K562 (cell line): ENCODE measurements at regions not wholly inside any gene's neighbourhood (a gene's known extent, or its start where the extent isn't known, plus 50 kb on each side); places are given as distances from the start of the nearest gene placed in this dataset.

Source experiments
- ATAC-seq: fragments of 200-7000 bp; cut with Tn5 transposase; 3 replicates; pipeline ENCODE4 v1.9.1; 2020; ENCODE audit warnings: moderate library complexity
- BruUV-seq: library from RNA; stranded (reverse); fragments of 400-500 nt; replicated peaks from 2 replicates; lab custom pipeline; 2021; lab: Mats Ljungman, UMichigan
- CTCF ChIA-PET: fragments of 300-600 bp; formaldehyde crosslinking; extraction: SDS; loops from one replicate; lab custom pipeline; 2021; ENCODE audit warnings: low intra/inter-chr PET ratio; lab: Yijun Ruan, JAX
- POLR2A ChIA-PET: fragments of 300-600, 350-650 bp; sonication (Branson Sonifier 250); formaldehyde crosslinking; extraction: SDS; loops from one replicate; lab custom pipeline; 2021; ENCODE audit warnings: antibody characterized with exemption, inconsistent platforms; lab: Yijun Ruan, JAX
- DNase-seq, 4 experiments: peaks; one replicate each; pipeline versions ENCODE4 v3.0.0 to v3.0.0-alpha.2; 2011 to 2018; ENCODE audit warnings: low spot score in 3 of 4, mixed read lengths in 3 of 4; ENCODE audit errors: extremely low read depth in 1 of 4
- FAIRE-seq: peaks from 2 replicates; lab custom pipeline; 2011; peaks lifted over from hg19 to GRCh38; lab: Jason Lieb, UNC
- H2AFZ ChIP-seq: 2 replicates; pipeline ENCODE4 v1.6.0; 2011; ENCODE audit warnings: low read depth, low read length, control low read depth, inconsistent platforms
- H3K27ac ChIP-seq: fragments of 200-600 bp; 3 replicates; pipeline ENCODE4 v1.8.0; 2011; ENCODE audit warnings: low read depth, mild to moderate bottlenecking, control low read depth, inconsistent platforms, low read length, moderate library complexity, mixed read lengths; ENCODE audit errors: extremely low read depth
- H3K27me3 ChIP-seq, 2 experiments: fragments of 300-600 bp in 1 of 2; 2 replicates in 1 of 2; 3 replicates in 1 of 2; pipeline versions ENCODE4 v1.6.0 to v1.8.0; 2011; ENCODE audit warnings: inconsistent platforms in 2 of 2, low read length in 2 of 2, mild to moderate bottlenecking in 1 of 2, mixed read lengths in 1 of 2, moderate library complexity in 1 of 2; ENCODE audit not compliant: control insufficient read depth in 2 of 2, insufficient read depth in 2 of 2
- H3K36me3 ChIP-seq: fragments of 300-600 bp; 3 replicates; pipeline ENCODE4 v1.8.0; 2011; ENCODE audit warnings: mild to moderate bottlenecking, low read length, inconsistent platforms; ENCODE audit not compliant: control insufficient read depth, insufficient read depth
- H3K4me1 ChIP-seq, 2 experiments: fragments of 200-600 bp in 1 of 2; replicated peaks in 1 of 2; 2 replicates in 1 of 2; 3 replicates in 1 of 2; pipeline versions ENCODE4 v1.5.1 to v1.8.0; 2011; ENCODE audit warnings: inconsistent platforms in 2 of 2, low read length in 2 of 2, mild to moderate bottlenecking in 1 of 2, mixed read lengths in 1 of 2, moderate library complexity in 1 of 2; ENCODE audit not compliant: control insufficient read depth in 2 of 2, insufficient read depth in 2 of 2
- H3K4me2 ChIP-seq: 2 replicates; pipeline ENCODE4 v1.6.1; 2011; ENCODE audit warnings: low read length, control low read depth, inconsistent platforms, mixed read lengths; ENCODE audit not compliant: insufficient read depth
- H3K4me3 ChIP-seq: fragments of 200-600 bp; sonication (generic), shearing (Covaris generic); 2 replicates; pipeline ENCODE4 v1.5.1; 2016; ENCODE audit warnings: control low read depth, inconsistent platforms
- H3K79me2 ChIP-seq: fragments of 200-600 bp; 3 replicates; pipeline ENCODE4 v1.8.0; 2011; ENCODE audit warnings: low read length, inconsistent platforms; ENCODE audit not compliant: control insufficient read depth, insufficient read depth
- H3K9ac ChIP-seq, 2 experiments: 2 replicates each; pipeline versions ENCODE4 v1.6.0 to v1.6.1; 2011; ENCODE audit warnings: low read depth in 2 of 2, low read length in 2 of 2, control low read depth in 1 of 2, inconsistent platforms in 1 of 2, mild to moderate bottlenecking in 1 of 2, mixed read lengths in 1 of 2; ENCODE audit not compliant: insufficient read depth in 1 of 2
- H3K9me1 ChIP-seq: one replicate; pipeline ENCODE4 v1.6.0; 2011; ENCODE audit warnings: inconsistent platforms, mild to moderate bottlenecking, low read length, moderate library complexity; ENCODE audit not compliant: control insufficient read depth, insufficient read depth
- H3K9me3 ChIP-seq: replicated peaks from 2 replicates; pipeline ENCODE4 v1.5.1; 2011; ENCODE audit warnings: low read depth, low read length, inconsistent platforms; ENCODE audit not compliant: control insufficient read depth, insufficient read depth
- H4K20me1 ChIP-seq: replicated peaks from 2 replicates; pipeline ENCODE4 v1.6.1; 2011; ENCODE audit warnings: low read length, inconsistent platforms, mixed read lengths; ENCODE audit not compliant: control insufficient read depth, insufficient read depth
- BRD4 ChIP-seq: fragments of 200-600 bp; sonication (generic); IDR thresholded peaks from 2 replicates; pipeline ENCODE4 v1.6.1; 2017; ENCODE audit warnings: inconsistent platforms
- CBFB ChIP-seq: sonication (generic); formaldehyde crosslinking; IDR thresholded peaks from 2 replicates; pipeline ENCODE4 v1.4.0; 2020; ENCODE audit warnings: mild to moderate bottlenecking, missing genetic modification reagents
- FOS ChIP-seq: IDR thresholded peaks from 3 replicates; pipeline ENCODE4 v1.6.1; 2011; ENCODE audit not compliant: insufficient read length; ENCODE audit errors: extremely low read depth
- MAFF ChIP-seq: IDR thresholded peaks from 2 replicates; pipeline ENCODE4 v1.6.1; 2012; ENCODE audit warnings: low read length, improper control_type of control experiment
- NR1H2 ChIP-seq: sonication (generic); formaldehyde crosslinking; IDR thresholded peaks from 2 replicates; pipeline ENCODE4 v1.4.0; 2020; ENCODE audit warnings: mild to moderate bottlenecking, missing genetic modification reagents
- PRMT5 ChIP-seq: sonication (generic); formaldehyde crosslinking; IDR thresholded peaks from 2 replicates; pipeline ENCODE4 v1.5.0; 2020; ENCODE audit warnings: missing genetic modification reagents
- RBM22 ChIP-seq: fragments of 200-400 bp; formaldehyde crosslinking; IDR thresholded peaks from 2 replicates; pipeline ENCODE4 v1.6.1; 2018; ENCODE audit warnings: low read length, low read depth; ENCODE audit not compliant: poor library complexity, severe bottlenecking
- SMAD4 ChIP-seq: fragments of 250-450 bp; sonication (Bioruptor Pico); conservative IDR thresholded peaks from 2 replicates; pipeline ENCODE4 v1.8.0; 2021; ENCODE audit warnings: inconsistent platforms, mild to moderate bottlenecking, moderate library complexity
- TAF15 ChIP-seq: fragments of 200-400 bp; formaldehyde crosslinking; IDR thresholded peaks from 2 replicates; pipeline ENCODE4 v1.6.1; 2017; ENCODE audit warnings: mild to moderate bottlenecking, low read depth, low read length, moderate library complexity
- U2AF1 ChIP-seq: fragments of 200-400 bp; formaldehyde crosslinking; optimal IDR thresholded peaks from 2 replicates; pipeline ENCODE3; 2017; ENCODE audit warnings: mild to moderate bottlenecking, low read depth, low read length, moderate library complexity
- WGBS: fragments of 100-300 bp; shearing (Covaris generic); methylation state at CpG from one replicate; pipeline ENCODE4 v1.1.6; 2016; ENCODE audit warnings: low coverage, mixed read lengths; ENCODE audit not compliant: insufficient coverage; ENCODE audit errors: missing lambda C conversion rate; 5-methylcytosine and 5-hydroxymethylcytosine counted together
- in situ Hi-C: fragments of 300-500 bp; cut with MboI; formaldehyde crosslinking; loops from 4 replicates; pipeline ENCODE4 v1.15.0; 2018; ENCODE audit warnings: inconsistent platforms, mixed read lengths
- intact Hi-C: fragments of 100-400 bp; cut with micrococcal nuclease; formaldehyde crosslinking; loops from 2 replicates; pipeline ENCODE4 v1.14.2; 2022
- TF ChIP-seq, protein P1 (sequence below), 2 experiments: IDR thresholded peaks in 1 of 2; conservative IDR thresholded peaks in 1 of 2; 2 replicates each; pipeline ENCODE4 v1.6.1; 2016; ENCODE audit warnings: low read depth in 2 of 2, mild to moderate bottlenecking in 1 of 2, missing compliant biosample characterization in 1 of 2, missing genetic modification characterization in 1 of 2, moderate library complexity in 1 of 2

GRCh38 chrX:9222299-9222698 lies 188.4 kb upstream of the FAM9B start:
- Histone ChIP-seq H3K27me3 (peaks cover 0 to 15% of the 10 kb centered on the region in 2 experiments; a peak in 2 of 5 replicates), H3K36me3 (no peaks in the 10 kb centered on the region), H2AFZ (no peak overlapping the region), H3K27ac (no peak overlapping the region), H3K4me2 (no peak overlapping the region), H3K9me1 (no peaks in the 10 kb centered on the region), H3K4me1 (no peaks in the 10 kb centered on the region), H3K4me3 (no peak overlapping the region), H3K9me3 (no peaks in the 10 kb centered on the region), H3K79me2 (no peaks in the 10 kb centered on the region), H4K20me1 (no peaks in the 10 kb centered on the region), H3K9ac (no peak overlapping the region)
- in situ Hi-C loops, result no loop called here
- FAIRE-seq, result no peak
- no peak for ATAC-seq
- BruUV-seq, result no TSS peak
- 1% methylated on average over 9 of the region's 9 CpGs for WGBS
- DNase-seq, result no peak
- intact Hi-C loops, result no loop called here
- ChIA-PET POLR2A (no interaction called here), CTCF (no interaction called here)
- TF ChIP-seq CBFB (no peak), RBM22 (no peak), NR1H2 (no peak), MAFF (no peak), TAF15 (no peak), FOS (no peak), BRD4 (no peak), PRMT5 (CRISPR knock-in tag) (no peak), SMAD4 (CRISPR knock-in tag) (no peak), U2AF1 (no peak)
- TF ChIP-seq, protein P1, sequence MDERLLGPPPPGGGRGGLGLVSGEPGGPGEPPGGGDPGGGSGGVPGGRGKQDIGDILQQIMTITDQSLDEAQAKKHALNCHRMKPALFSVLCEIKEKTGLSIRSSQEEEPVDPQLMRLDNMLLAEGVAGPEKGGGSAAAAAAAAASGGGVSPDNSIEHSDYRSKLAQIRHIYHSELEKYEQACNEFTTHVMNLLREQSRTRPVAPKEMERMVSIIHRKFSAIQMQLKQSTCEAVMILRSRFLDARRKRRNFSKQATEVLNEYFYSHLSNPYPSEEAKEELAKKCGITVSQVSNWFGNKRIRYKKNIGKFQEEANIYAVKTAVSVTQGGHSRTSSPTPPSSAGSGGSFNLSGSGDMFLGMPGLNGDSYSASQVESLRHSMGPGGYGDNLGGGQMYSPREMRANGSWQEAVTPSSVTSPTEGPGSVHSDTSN (CRISPR knock-in tag; IDR thresholded peaks at IDR 0.05; ENCODE audit: low read depth), result no peak
- TF ChIP-seq, protein P1 (tag; conservative IDR thresholded peaks at IDR 0.05; ENCODE audit: low read depth), result no peak
